ENCODE measurements at regions not wholly inside any gene's neighbourhood (a gene's known extent, or its start where the extent isn't known, plus 50 kb on each side); places are given as distances from the start of the nearest gene placed in this dataset.
A peak's percentile ranks its signal among the peaks of the same experiment; 100 is the strongest.

GRCh38 chr20:19807946-19808330, 49.9 kb downstream of the RIN2 start:
- DNase-seq (ENCODE audit: low spot score), result no peak

- no peak for DNase-seq (ENCODE audit: low spot score)
Measured at GRCh38 chr20:19808498-19808897, 50.4 kb downstream of the RIN2 start.

- DNase-seq (ENCODE audit: low spot score), result no peak
Measured at GRCh38 chr20:19809505-19809904, 51.4 kb downstream of the RIN2 start.

GRCh38 chr20:19811231-19811630, 53.2 kb downstream of the RIN2 start:
- DNase-seq (ENCODE audit: low spot score), result no peak

- no peak for DNase-seq (ENCODE audit: low spot score)
Measured at GRCh38 chr20:19812056-19812455, 54.0 kb downstream of the RIN2 start.

- no peak for DNase-seq (ENCODE audit: low spot score)
Measured at GRCh38 chr20:19812696-19813095, 54.6 kb downstream of the RIN2 start.

- no peak for DNase-seq (ENCODE audit: low spot score)
Measured at GRCh38 chr20:19813846-19814640, 56.0 kb downstream of the RIN2 start.

GRCh38 chr20:19815553-19815991, 57.5 kb downstream of the RIN2 start:
- DNase-seq (ENCODE audit: low spot score), result peak; percentile 64

- no peak for DNase-seq (ENCODE audit: low spot score)
Measured at GRCh38 chr20:19816386-19816785, 58.3 kb downstream of the RIN2 start.

GRCh38 chr20:19817017-19817416, 59.0 kb downstream of the RIN2 start:
- peak; percentile 31 for DNase-seq (ENCODE audit: low spot score)

- no peak for DNase-seq (ENCODE audit: low spot score)
Measured at GRCh38 chr20:19819149-19819548, 61.1 kb downstream of the RIN2 start.

- no peak for DNase-seq (ENCODE audit: low spot score)
Measured at GRCh38 chr20:19820555-19821211, 62.6 kb downstream of the RIN2 start.

- no peak for DNase-seq (ENCODE audit: low spot score)
Measured at GRCh38 chr20:19821606-19822005, 63.5 kb downstream of the RIN2 start.

GRCh38 chr20:19823216-19823615, 65.2 kb downstream of the RIN2 start:
- no peak for DNase-seq (ENCODE audit: low spot score)

GRCh38 chr20:19823971-19824370, 65.9 kb downstream of the RIN2 start:
- DNase-seq (ENCODE audit: low spot score), result no peak

GRCh38 chr20:19824861-19825260, 66.8 kb downstream of the RIN2 start:
- DNase-seq (ENCODE audit: low spot score), result no peak

GRCh38 chr20:19826179-19826914, 68.3 kb downstream of the RIN2 start:
- DNase-seq (ENCODE audit: low spot score), result no peak

- DNase-seq (ENCODE audit: low spot score), result no peak
Measured at GRCh38 chr20:19827818-19828217, 69.8 kb downstream of the RIN2 start.

- DNase-seq (ENCODE audit: low spot score), result no peak
Measured at GRCh38 chr20:19828232-19828631, 70.2 kb downstream of the RIN2 start.

GRCh38 chr20:19830211-19830785, 72.2 kb downstream of the RIN2 start:
- no peak for DNase-seq (ENCODE audit: low spot score)

GRCh38 chr20:19832875-19833274, 74.8 kb downstream of the RIN2 start:
- no peak for DNase-seq (ENCODE audit: low spot score)

- no peak for DNase-seq (ENCODE audit: low spot score)
Measured at GRCh38 chr20:19833395-19833794, 75.3 kb downstream of the RIN2 start.

GRCh38 chr20:19834287-19834686, 76.2 kb downstream of the RIN2 start:
- DNase-seq (ENCODE audit: low spot score), result no peak
